Pancreas (tissue), 10 donors: ENCODE measurements at regions not wholly inside any gene's neighbourhood (a gene's known extent, or its start where the extent isn't known, plus 50 kb on each side); places are given as distances from the start of the nearest gene placed in this dataset.

Experiments
- ATAC-seq, 4 donors: fragments of 200-7000 bp; cut with Tn5 transposase; one replicate each; pipeline versions ENCODE4 v1.8.0 to v1.9.1; 2020; ENCODE audit warnings: mild to moderate bottlenecking in 4 of 4, moderate library complexity in 4 of 4
- DNase-seq, 6 donors: peaks; one replicate each; pipeline ENCODE4 v3.0.0-alpha.2; 2020
- FAIRE-seq: peaks from 2 replicates; lab custom pipeline; 2012; peaks lifted over from hg19 to GRCh38; lab: Jason Lieb, UNC
- H3K27ac ChIP-seq, 4 donors: fragments of 200-600 bp; sonication (generic); 1 replicate in 3 of 4; 2 replicates in 1 of 4; pipeline versions ENCODE4 v1.5.0 to v1.8.0; 2020
- H3K27me3 ChIP-seq, 4 donors: fragments of 200-600 bp; one replicate each; pipeline ENCODE4 v1.8.0; 2021
- H3K36me3 ChIP-seq, 3 donors: fragments of 200-600 bp; sonication (generic) in 1 of 3; one replicate each; pipeline versions ENCODE4 v1.5.0 to v1.8.0; 2020 to 2021
- H3K4me1 ChIP-seq, 3 donors: fragments of 200-600 bp; one replicate each; pipeline ENCODE4 v1.8.0; 2021
- H3K4me3 ChIP-seq, 4 donors: fragments of 200-600 bp; sonication (generic) in 2 of 4; one replicate each; pipeline versions ENCODE4 v1.5.0 to v1.8.0; 2020 to 2021
- H3K9me3 ChIP-seq, 4 donors: fragments of 200-600 bp; one replicate each; pipeline ENCODE4 v1.8.0; 2021
- CTCF ChIP-seq, 4 donors: fragments of 200-600 bp; sonication (generic) in 3 of 4; IDR thresholded peaks; one replicate each; pipeline versions ENCODE4 v1.5.0 to v1.8.0; 2021; ENCODE audit warnings: antibody characterized with exemption in 4 of 4
- WGBS, 2 donors: extraction: QIAGEN DNeasy Blood & Tissue Kit; methylation state at CpG; one replicate each; pipeline ENCODE4 v1.1.7; 2013; 5-methylcytosine and 5-hydroxymethylcytosine counted together
- intact Hi-C, 3 donors: fragments of 100-400 bp; cut with DNase I; formaldehyde crosslinking; loops; one replicate each; pipeline versions ENCODE4 v1.11.1 to v1.14.2; 2022
- donor health status: healthy with polysubstance abuse.
- donor health status: DM: no; HTN: no; CAD: no; lungs with moderate emphysema.
- donor health status: DM: no; HTN: no; CAD: no.
- donor health status: control.
- donor health status: control.
- donor health status: Bipolar disorder and iron deficiency.
- donor health status: DM: yes; HTN: yes; CAD: no.
- donor health status: DM: no; HTN: no; CAD: no.
- donor health status: DM: no; HTN: no; CAD: no.
- donor health status: DM: yes; HTN: yes; CAD: no.

- Histone ChIP-seq H3K27me3 (no peaks in the 10 kb centered on the region), H3K9me3 (no peaks in the 10 kb centered on the region), H3K4me3 (no peak overlapping the region), H3K4me1 (no peaks in the 10 kb centered on the region), H3K27ac (no peak overlapping the region), H3K36me3 (no peaks in the 10 kb centered on the region)
- DNase-seq: no peak
- 56 to 62% methylated on average over 4 of the region's 4 CpGs for WGBS, 2 donors
- TF ChIP-seq CTCF (IDR thresholded peaks at IDR 0.05): no peak
- intact Hi-C loops: no loop called here
- no peak for FAIRE-seq
- no peak for ATAC-seq
Observed at GRCh38 chr14:98240376-98240775, 1031.6 kb downstream of the BCL11B start.

GRCh38 chr14:98242903-98243302 is 1029.1 kb downstream of the BCL11B start:
- no peak overlapping the region for H3K27ac ChIP-seq
- H3K9me3 ChIP-seq: no peaks in the 10 kb centered on the region
- H3K36me3 ChIP-seq: no peaks in the 10 kb centered on the region
- no peak for TF ChIP-seq CTCF (IDR thresholded peaks at IDR 0.05)
- no peaks in the 10 kb centered on the region for H3K4me1 ChIP-seq
- 40 to 47% methylated on average over 6 of the region's 6 CpGs for WGBS, 2 donors
- intact Hi-C loops: no loop called here
- H3K27me3 ChIP-seq: no peaks in the 10 kb centered on the region
- no peak overlapping the region for H3K4me3 ChIP-seq
- no peak for FAIRE-seq
- no peak for ATAC-seq
- no peak for DNase-seq

DNA sequence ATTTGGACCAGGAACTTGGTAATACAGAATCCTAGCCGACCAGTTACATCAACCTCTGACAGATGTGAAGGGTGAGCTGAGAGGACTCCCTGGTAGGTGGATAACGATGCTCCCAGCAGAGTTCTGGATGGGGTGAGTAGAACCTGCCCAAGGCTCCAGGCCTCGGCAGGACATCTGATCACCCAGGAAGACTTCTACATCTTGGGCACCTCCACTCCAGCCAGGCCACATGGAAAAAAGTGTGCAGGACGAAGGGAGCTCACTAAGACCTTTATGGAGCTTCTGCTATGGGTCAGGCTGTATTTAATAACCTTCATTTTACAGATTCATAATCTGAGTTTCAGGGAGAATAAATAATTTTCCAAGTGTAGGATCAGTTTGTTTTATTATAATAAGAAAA is 1028.7 kb downstream of the BCL11B start:
- ATAC-seq (no peak), FAIRE-seq (no peak), DNase-seq (no peak)
- intact Hi-C loops: no loop called here
- Histone ChIP-seq H3K36me3 (no peaks in the 10 kb centered on the region), H3K9me3 (no peaks in the 10 kb centered on the region), H3K4me3 (no peak overlapping the region), H3K4me1 (no peaks in the 10 kb centered on the region), H3K27me3 (no peaks in the 10 kb centered on the region), H3K27ac (no peak overlapping the region)
- 46 to 50% methylated on average over 4 of the region's 4 CpGs for WGBS, 2 donors
- TF ChIP-seq CTCF (IDR thresholded peaks at IDR 0.05): no peak

- no peak for FAIRE-seq
- DNase-seq: no peak
Observed at GRCh38 chr14:98244162-98244948, 1027.6 kb downstream of the BCL11B start.

More at GRCh38 chr14:98244162-98244948, 1027.6 kb downstream of the BCL11B start:
- Histone ChIP-seq H3K27ac (no peak overlapping the region), H3K27me3 (no peaks in the 10 kb centered on the region), H3K36me3 (no peaks in the 10 kb centered on the region), H3K4me1 (no peaks in the 10 kb centered on the region), H3K4me3 (no peak overlapping the region), H3K9me3 (no peaks in the 10 kb centered on the region)
- 63 to 68% methylated on average over 12 of the region's 12 CpGs for WGBS, 2 donors
- no peak for ATAC-seq
- TF ChIP-seq CTCF (IDR thresholded peaks at IDR 0.05): no peak
- intact Hi-C loops: no loop called here
